Activated B cell treated with CpG ODN at 0.5 μM for 24 hours (primary cell): ENCODE measurements at regions not wholly inside any gene's neighbourhood (a gene's known extent, or its start where the extent isn't known, plus 50 kb on each side); places are given as distances from the start of the nearest gene placed in this dataset.

Experiments used
- ATAC-seq: fragments of 200-7000 bp; cut with Tn5 transposase; one replicate; pipeline ENCODE4 v1.10.0; 2021; ENCODE audit warnings: low read depth, mild to moderate bottlenecking, moderate library complexity
- CTCF ChIA-PET: fragments of 350-600 bp; sonication (Branson Sonifier 250); formaldehyde crosslinking; loops from one replicate; lab custom pipeline; 2021; ENCODE audit warnings: antibody characterized with exemption; lab: Charles Lee
- POLR2A ChIA-PET: fragments of 350-600 bp; sonication (Branson Sonifier 250); formaldehyde crosslinking; loops from one replicate; lab custom pipeline; 2021; ENCODE audit warnings: antibody characterized with exemption; lab: Charles Lee
- DNase-seq: peaks from one replicate; pipeline ENCODE4 v3.0.0; 2022
- H3K27ac Mint-ChIP-seq: one replicate; pipeline ENCODE4 v1.8.0; 2020; ENCODE audit warnings: mixed read lengths
- H3K27me3 Mint-ChIP-seq: one replicate; pipeline ENCODE4 v1.8.0; 2021; ENCODE audit warnings: mixed read lengths
- H3K36me3 Mint-ChIP-seq: one replicate; pipeline ENCODE4 v1.8.0; 2021; ENCODE audit warnings: low read depth, mixed read lengths
- H3K4me1 Mint-ChIP-seq: one replicate; pipeline ENCODE4 v1.8.0; 2021; ENCODE audit warnings: mixed read lengths
- H3K4me3 Mint-ChIP-seq: one replicate; pipeline ENCODE4 v1.8.0; 2020; ENCODE audit warnings: mild to moderate bottlenecking, mixed read lengths
- H3K9me3 Mint-ChIP-seq: one replicate; pipeline ENCODE4 v1.8.0; 2020; ENCODE audit warnings: mixed read lengths
- CTCF ChIP-seq: fragments of 200-600 bp; IDR thresholded peaks from one replicate; pipeline ENCODE4 v1.8.0; 2022; ENCODE audit warnings: antibody characterized with exemption, mild to moderate bottlenecking
- intact Hi-C: fragments of 100-400 bp; cut with micrococcal nuclease; formaldehyde crosslinking; loops from one replicate; pipeline ENCODE4 v1.15.1; 2024

- H3K36me3 Mint-ChIP-seq = peaks cover 15% of the 10 kb centered on the region
- DNase-seq (no peak), ATAC-seq (no peak)
- peaks cover 7% of the 10 kb centered on the region for H3K9me3 Mint-ChIP-seq
- TF ChIP-seq CTCF = no peak
- CTCF ChIA-PET = no interaction called here
- no peaks in the 10 kb centered on the region for H3K4me1 Mint-ChIP-seq
- H3K27me3 Mint-ChIP-seq = no peaks in the 10 kb centered on the region
- no peak overlapping the region for H3K4me3 Mint-ChIP-seq
- POLR2A ChIA-PET = no interaction called here
- no peak overlapping the region for H3K27ac Mint-ChIP-seq
- intact Hi-C loops = no loop called here
These were observed 212.4 kb downstream of the BRD1 start for GRCh38 chr22:49614966-49615965.

DNA sequence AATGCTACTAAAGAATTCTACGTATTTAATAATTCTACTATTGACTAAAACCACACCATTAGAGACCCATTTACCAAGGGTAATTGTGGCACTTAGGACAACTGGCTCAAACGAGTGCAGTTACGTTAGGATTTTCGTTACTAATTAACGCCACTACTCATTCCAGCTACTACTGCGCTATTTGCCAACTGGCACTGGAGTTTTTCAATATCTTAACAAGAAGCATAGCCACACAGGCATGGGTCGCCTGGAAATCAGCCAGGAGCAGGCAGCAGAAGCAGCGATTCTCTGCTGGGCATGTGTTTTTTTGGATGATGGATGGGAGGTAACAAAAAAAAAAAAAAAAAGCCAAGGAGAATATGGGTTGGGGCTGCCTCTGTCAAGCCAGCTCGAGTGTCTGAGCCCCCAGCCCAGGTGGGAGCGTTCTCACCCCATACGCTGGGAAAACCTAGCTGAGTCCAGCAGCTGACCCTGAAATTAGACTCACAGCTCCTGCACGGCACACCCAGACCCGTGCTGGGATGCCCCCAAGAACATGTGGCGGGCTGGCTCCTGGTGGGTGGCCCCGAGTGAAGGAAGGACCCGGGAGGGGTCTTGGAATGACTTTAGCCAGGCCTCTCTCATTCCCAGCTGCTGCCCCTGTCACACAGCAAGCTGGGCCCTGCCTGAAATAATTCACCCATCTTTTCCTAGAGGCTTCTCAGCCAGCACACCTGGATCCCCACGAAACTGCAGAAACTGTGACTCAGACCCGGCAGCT, 214.0 kb downstream of the BRD1 start:
- Mint-ChIP-seq H3K36me3 (peaks cover 13% of the 10 kb centered on the region), H3K4me3 (no peak overlapping the region), H3K4me1 (no peaks in the 10 kb centered on the region), H3K27ac (no peak overlapping the region), H3K27me3 (no peaks in the 10 kb centered on the region), H3K9me3 (peaks cover 7% of the 10 kb centered on the region)
- no peak for DNase-seq
- POLR2A ChIA-PET = no interaction called here
- intact Hi-C loops = no loop called here
- CTCF ChIA-PET = no interaction called here
- TF ChIP-seq CTCF = no peak
- ATAC-seq = no peak

DNA sequence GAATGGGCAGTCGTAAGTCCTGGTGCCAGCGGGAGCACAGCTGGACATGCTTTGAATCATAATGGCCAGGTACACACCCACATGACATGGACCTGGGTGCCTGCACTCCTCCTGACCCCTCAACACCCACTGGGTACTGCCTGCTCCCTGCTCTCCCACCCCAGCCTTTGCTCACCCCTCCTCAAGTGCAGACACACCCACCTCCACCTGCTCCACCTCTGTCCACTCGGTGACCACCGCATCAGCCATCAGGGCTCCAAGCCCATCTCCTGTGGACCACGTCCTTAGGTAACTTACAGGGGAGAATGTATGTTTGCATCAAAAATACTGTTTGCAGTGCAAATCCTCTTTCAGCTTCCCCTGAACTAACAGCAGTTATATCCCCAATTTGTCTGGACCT, 214.6 kb downstream of the BRD1 start:
- CTCF ChIA-PET = no interaction called here
- intact Hi-C loops = no loop called here
- Mint-ChIP-seq H3K36me3 (peaks cover 15% of the 10 kb centered on the region), H3K4me3 (no peak overlapping the region), H3K4me1 (no peaks in the 10 kb centered on the region), H3K27ac (no peak overlapping the region), H3K9me3 (peaks cover 7% of the 10 kb centered on the region), H3K27me3 (no peaks in the 10 kb centered on the region)
- ATAC-seq (no peak), DNase-seq (no peak)
- TF ChIP-seq CTCF = no peak
- POLR2A ChIA-PET = no interaction called here

GRCh38 chr22:49609207-49609876, 218.3 kb downstream of the BRD1 start:
- peaks cover 16% of the 10 kb centered on the region for H3K9me3 Mint-ChIP-seq
- POLR2A ChIA-PET = no interaction called here
- no peak for DNase-seq
- H3K4me1 Mint-ChIP-seq = no peaks in the 10 kb centered on the region
- no peak overlapping the region for H3K4me3 Mint-ChIP-seq
- CTCF ChIA-PET = no interaction called here
- H3K36me3 Mint-ChIP-seq = peaks cover 33% of the 10 kb centered on the region
- no peaks in the 10 kb centered on the region for H3K27me3 Mint-ChIP-seq
- no peak overlapping the region for H3K27ac Mint-ChIP-seq
- TF ChIP-seq CTCF = no peak
- ATAC-seq = no peak
- intact Hi-C loops = no loop called here
